Hepatocyte (in vitro differentiated cells): ENCODE measurements at regions not wholly inside any gene's neighbourhood (a gene's known extent, or its start where the extent isn't known, plus 50 kb on each side); places are given as distances from the start of the nearest gene placed in this dataset.
"Not testable (repeated sequence)": the region's sequence is repeated elsewhere in the genome, so short reads cannot be mapped to it uniquely, and the experiment has no call there.

ENCODE experiments used
- CTCF ChIP-seq: fragments of 200-600 bp; sonication (generic); IDR thresholded peaks from 2 replicates; pipeline ENCODE4 v1.5.1; 2016; ENCODE audit warnings: antibody characterized with exemption, mild to moderate bottlenecking; ENCODE audit not compliant: poor library complexity
- EZH2phosphoT487 ChIP-seq: fragments of 200-600 bp; sonication (generic); IDR thresholded peaks from one replicate; pipeline ENCODE4 v1.6.1; 2018; ENCODE audit warnings: antibody characterized with exemption, mild to moderate bottlenecking, low read depth, moderate library complexity; ENCODE audit not compliant: unreplicated experiment, severe bottlenecking

DNA sequence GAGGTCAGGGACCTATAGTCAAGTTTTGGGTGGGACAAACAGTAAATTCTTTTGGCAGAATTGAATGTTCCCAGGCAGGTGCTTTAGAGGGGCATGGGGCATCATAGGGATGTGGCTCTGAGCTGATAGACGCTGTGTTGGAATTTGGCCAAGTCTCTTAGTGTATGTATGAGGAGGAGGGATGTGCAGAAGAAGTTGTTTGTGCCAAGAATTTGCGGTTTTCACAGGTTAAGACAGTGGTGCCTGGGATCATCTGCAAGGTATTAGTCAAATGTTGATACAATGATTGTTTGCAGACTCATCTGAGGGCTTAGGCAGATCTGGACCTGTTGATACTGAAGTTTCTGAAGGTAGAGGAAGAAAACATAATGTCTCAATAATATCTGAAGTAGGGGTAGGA, 519.4 kb downstream of the SPATA31A6 start:
- TF ChIP-seq CTCF, EZH2phosphoT487: not testable (repeated sequence)
